PFSK-1 (cell line): ENCODE measurements at regions not wholly inside any gene's neighbourhood (a gene's known extent, or its start where the extent isn't known, plus 50 kb on each side); places are given as distances from the start of the nearest gene placed in this dataset.

ENCODE experiments used
- FOXP2 ChIP-seq: optimal IDR thresholded peaks from 2 replicates; pipeline ENCODE3; 2011; ENCODE audit warnings: borderline replicate concordance, control low read depth, inconsistent platforms; ENCODE audit not compliant: insufficient read depth; ENCODE audit errors: extremely low read length, extremely low read depth
- POLR2AphosphoS5 ChIP-seq: IDR thresholded peaks from 2 replicates; pipeline ENCODE4 v1.6.1; 2012; ENCODE audit warnings: low read depth, mild to moderate bottlenecking, control low read depth, low read length, moderate library complexity
- SIN3A ChIP-seq: IDR thresholded peaks from 2 replicates; pipeline ENCODE4 v1.6.1; 2012; ENCODE audit warnings: mild to moderate bottlenecking, low read length, moderate library complexity, borderline replicate concordance; ENCODE audit not compliant: insufficient read depth
- TAF1 ChIP-seq: IDR thresholded peaks from 2 replicates; pipeline ENCODE4 v1.6.1; 2012; ENCODE audit warnings: low read length, control low read depth, borderline replicate concordance; ENCODE audit not compliant: insufficient read depth
- TF ChIP-seq, protein P1 (sequence below), 2 experiments: IDR thresholded peaks; 2 replicates each; pipeline versions ENCODE4 v1.6.1 to v1.8.0; 2011 to 2012; ENCODE audit warnings: low read depth in 2 of 2, low read length in 2 of 2, control low read depth in 1 of 2, inconsistent platforms in 1 of 2, mild to moderate bottlenecking in 1 of 2, moderate library complexity in 1 of 2; ENCODE audit not compliant: insufficient read depth in 1 of 2

DNA sequence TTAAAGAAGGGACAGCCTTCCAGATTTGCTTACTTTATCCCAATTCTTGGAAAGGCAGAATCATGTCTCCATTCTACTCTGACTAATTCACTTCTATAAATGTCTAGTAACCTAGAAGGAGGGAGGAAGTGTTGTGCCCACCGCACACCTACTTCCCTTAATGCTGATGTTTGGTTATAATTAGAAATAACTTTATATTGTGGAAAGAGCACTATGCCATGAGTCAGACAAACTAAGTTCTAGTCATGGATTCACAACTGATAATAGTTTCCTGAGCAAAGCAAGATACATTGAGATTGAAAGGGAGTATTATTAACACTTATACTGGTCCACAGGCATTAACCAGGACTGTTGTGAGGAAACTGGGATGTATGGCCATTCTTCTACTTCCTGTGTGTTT lies 345.9 kb upstream of the RPS23 start:
- no peak for TF ChIP-seq POLR2AphosphoS5

DNA sequence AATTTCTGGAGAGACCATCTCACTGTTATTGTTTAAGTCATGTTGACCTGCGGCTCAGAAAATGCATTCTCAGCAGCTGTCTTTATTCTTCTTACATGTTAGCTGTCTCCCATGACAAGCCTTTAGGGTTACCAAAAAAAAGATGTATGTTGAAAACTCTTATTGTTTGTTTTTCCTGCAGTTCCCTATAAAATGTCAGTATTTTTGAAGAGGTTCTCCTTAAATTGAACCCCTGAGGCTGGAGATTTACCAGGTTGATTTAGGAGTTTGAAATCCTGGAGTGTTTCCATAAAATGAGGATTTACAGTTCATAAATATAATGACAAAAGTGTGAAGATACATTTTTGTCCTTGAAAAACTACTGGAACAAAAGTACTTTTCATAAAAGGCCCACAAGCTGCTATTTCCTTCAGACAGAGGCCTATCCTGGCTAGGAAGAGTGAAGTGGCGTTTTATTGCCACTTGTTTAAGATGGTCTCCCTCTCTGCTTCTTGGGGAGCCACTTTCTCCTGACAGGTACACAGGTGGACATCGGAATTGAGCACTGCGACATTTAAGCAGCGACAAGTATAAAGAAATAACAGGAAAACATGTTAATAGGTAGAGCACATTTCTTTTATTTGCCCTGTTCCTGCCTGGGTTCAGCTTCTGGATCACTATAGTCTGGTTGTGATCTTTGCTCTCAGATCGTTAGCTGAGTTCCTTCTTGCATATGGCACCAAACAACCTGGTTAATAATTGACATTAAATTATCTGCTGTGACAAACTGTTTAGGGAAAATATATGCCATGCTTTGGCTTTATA lies 344.8 kb upstream of the RPS23 start:
- TF ChIP-seq SIN3A: no peak
- no peak for TF ChIP-seq TAF1
- no peak for TF ChIP-seq POLR2AphosphoS5
- TF ChIP-seq, protein P1, sequence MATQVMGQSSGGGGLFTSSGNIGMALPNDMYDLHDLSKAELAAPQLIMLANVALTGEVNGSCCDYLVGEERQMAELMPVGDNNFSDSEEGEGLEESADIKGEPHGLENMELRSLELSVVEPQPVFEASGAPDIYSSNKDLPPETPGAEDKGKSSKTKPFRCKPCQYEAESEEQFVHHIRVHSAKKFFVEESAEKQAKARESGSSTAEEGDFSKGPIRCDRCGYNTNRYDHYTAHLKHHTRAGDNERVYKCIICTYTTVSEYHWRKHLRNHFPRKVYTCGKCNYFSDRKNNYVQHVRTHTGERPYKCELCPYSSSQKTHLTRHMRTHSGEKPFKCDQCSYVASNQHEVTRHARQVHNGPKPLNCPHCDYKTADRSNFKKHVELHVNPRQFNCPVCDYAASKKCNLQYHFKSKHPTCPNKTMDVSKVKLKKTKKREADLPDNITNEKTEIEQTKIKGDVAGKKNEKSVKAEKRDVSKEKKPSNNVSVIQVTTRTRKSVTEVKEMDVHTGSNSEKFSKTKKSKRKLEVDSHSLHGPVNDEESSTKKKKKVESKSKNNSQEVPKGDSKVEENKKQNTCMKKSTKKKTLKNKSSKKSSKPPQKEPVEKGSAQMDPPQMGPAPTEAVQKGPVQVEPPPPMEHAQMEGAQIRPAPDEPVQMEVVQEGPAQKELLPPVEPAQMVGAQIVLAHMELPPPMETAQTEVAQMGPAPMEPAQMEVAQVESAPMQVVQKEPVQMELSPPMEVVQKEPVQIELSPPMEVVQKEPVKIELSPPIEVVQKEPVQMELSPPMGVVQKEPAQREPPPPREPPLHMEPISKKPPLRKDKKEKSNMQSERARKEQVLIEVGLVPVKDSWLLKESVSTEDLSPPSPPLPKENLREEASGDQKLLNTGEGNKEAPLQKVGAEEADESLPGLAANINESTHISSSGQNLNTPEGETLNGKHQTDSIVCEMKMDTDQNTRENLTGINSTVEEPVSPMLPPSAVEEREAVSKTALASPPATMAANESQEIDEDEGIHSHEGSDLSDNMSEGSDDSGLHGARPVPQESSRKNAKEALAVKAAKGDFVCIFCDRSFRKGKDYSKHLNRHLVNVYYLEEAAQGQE (IDR thresholded peaks at IDR 0.05; ENCODE audit: insufficient read depth in 1 of 2, low read depth in 2 of 2, low read length in 2 of 2): no peak
- no peak for TF ChIP-seq FOXP2

DNA sequence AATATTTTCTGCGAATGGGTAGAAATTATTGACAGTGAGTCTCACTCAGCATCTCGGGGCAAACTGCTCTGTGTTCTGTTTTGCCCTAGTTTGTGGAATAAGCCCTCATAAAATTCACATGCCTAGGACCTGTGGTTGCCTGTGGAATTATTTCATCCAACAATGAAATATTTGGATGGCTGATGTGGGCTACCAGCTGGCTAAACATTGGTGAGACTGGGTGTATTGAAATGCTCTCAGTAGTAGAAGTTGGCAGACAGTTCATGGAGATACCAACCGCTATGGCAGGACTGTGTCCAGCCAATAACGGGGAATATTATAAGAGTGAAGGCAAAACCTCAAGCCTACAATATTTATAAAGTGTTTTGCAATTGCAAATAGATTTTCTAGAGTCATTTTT lies 344.1 kb upstream of the RPS23 start:
- TF ChIP-seq SIN3A (no peak), POLR2AphosphoS5 (no peak), TAF1 (no peak), FOXP2 (no peak)
- TF ChIP-seq, protein P1 (IDR thresholded peaks at IDR 0.05; ENCODE audit: insufficient read depth in 1 of 2, low read depth in 2 of 2, low read length in 2 of 2): no peak

DNA sequence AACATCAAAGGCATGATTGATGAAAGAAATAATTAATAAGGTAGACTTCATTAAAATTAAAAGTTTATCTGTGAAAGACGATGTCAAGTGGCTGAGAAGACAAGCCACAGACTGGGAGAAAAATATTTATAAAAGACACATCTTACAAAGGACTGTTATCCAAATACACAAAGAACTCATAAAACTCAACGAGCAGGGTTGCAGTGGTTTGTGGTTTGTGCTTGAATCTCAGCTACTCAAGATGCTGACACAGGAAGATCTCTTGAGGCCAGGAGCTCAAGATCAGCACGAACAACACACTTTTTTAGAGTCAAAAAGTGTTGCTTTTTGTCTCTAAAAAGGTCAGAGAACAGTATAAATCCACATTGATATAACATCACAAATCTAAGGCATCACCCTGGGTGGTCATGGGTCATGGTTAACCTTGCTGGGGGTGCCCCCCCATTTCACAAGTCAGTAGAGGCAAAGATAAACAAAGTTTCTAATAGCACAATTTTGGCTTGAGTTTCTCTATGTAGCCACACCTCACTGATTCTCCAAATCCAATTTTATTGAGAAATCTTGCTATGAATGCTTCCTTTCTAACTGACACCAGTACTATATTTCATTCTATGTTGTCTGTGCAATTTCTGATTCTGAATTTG lies 342.9 kb upstream of the RPS23 start:
- TF ChIP-seq SIN3A: no peak
- no peak for TF ChIP-seq FOXP2
- no peak for TF ChIP-seq POLR2AphosphoS5
- TF ChIP-seq, protein P1 (IDR thresholded peaks at IDR 0.05; ENCODE audit: insufficient read depth in 1 of 2, low read depth in 2 of 2, low read length in 2 of 2): no peak
- TF ChIP-seq TAF1: no peak

DNA sequence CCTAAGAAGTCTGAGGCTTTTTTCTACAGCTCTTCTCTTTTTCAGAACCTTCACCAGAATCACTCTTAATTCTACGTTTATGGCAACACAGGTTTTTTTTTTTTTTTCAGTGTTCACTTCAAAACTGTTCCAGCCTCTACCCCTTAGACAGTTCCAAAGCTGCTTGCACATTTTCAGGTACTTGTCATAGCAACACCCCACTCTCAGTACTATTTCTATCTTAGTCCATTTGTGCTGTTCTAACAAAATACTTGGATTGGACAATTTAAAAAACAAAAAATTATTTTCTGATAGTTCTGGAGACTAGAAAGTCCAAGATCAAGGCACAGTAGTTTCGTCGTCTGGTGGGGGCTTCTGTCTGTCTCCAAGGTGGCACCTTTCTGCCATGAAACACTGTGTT lies 340.9 kb upstream of the RPS23 start:
- no peak for TF ChIP-seq FOXP2
- TF ChIP-seq, protein P1 (IDR thresholded peaks at IDR 0.05; ENCODE audit: insufficient read depth in 1 of 2, low read depth in 2 of 2, low read length in 2 of 2): no peak
- no peak for TF ChIP-seq POLR2AphosphoS5
- no peak for TF ChIP-seq TAF1
- no peak for TF ChIP-seq SIN3A
